Spleen (tissue), 11 donors: ENCODE measurements at regions not wholly inside any gene's neighbourhood (a gene's known extent, or its start where the extent isn't known, plus 50 kb on each side); places are given as distances from the start of the nearest gene placed in this dataset.

Source experiments
- DNase-seq: peaks from one replicate; pipeline ENCODE4 v3.0.0-alpha.2; 2020
- H3K27ac ChIP-seq, 8 donors: fragments of 200-600 bp; sonication (generic) in 7 of 8; 1 replicate in 4 of 8; 2 replicates in 4 of 8; pipeline versions ENCODE4 v1.5.0 to v1.8.0; 2016 to 2021; ENCODE audit warnings: inconsistent platforms in 4 of 8, mild to moderate bottlenecking in 4 of 8, moderate library complexity in 1 of 8
- H3K27me3 ChIP-seq, 7 donors: fragments of 200-600 bp; sonication (generic) in 6 of 7; replicated peaks in 1 of 7; 1 replicate in 4 of 7; 2 replicates in 3 of 7; pipeline versions ENCODE4 v1.5.0 to v1.8.0; 2016 to 2021; ENCODE audit warnings: inconsistent platforms in 3 of 7, mild to moderate bottlenecking in 1 of 7
- H3K36me3 ChIP-seq, 6 donors: fragments of 200-600 bp; sonication (generic) in 5 of 6; 1 replicate in 4 of 6; 2 replicates in 2 of 6; pipeline versions ENCODE4 v1.5.0 to v1.8.0; 2016 to 2021; ENCODE audit warnings: inconsistent platforms in 2 of 6
- H3K4me1 ChIP-seq, 6 donors: fragments of 200-600 bp; sonication (generic) in 5 of 6; 1 replicate in 3 of 6; 2 replicates in 3 of 6; pipeline versions ENCODE4 v1.5.0 to v1.8.0; 2016 to 2021; ENCODE audit warnings: inconsistent platforms in 3 of 6
- H3K4me3 ChIP-seq, 8 donors: fragments of 200-600 bp; sonication (generic) in 7 of 8; 1 replicate in 4 of 8; 2 replicates in 4 of 8; pipeline versions ENCODE4 v1.5.0 to v1.8.0; 2016 to 2021; ENCODE audit warnings: inconsistent platforms in 4 of 8, mild to moderate bottlenecking in 4 of 8, moderate library complexity in 2 of 8
- H3K9me3 ChIP-seq, 8 donors: fragments of 200-600 bp; sonication (generic) in 7 of 8; 1 replicate in 4 of 8; 2 replicates in 4 of 8; pipeline versions ENCODE4 v1.5.0 to v1.8.0; 2016 to 2021; ENCODE audit warnings: inconsistent platforms in 4 of 8
- POLR2A ChIP-seq, 3 donors: fragments of 450-650 bp; IDR thresholded peaks; one replicate each; pipeline ENCODE4 v1.5.1; 2017; ENCODE audit warnings: antibody characterized with exemption in 3 of 3, mild to moderate bottlenecking in 1 of 3
- POLR2AphosphoS5 ChIP-seq, 3 donors: sonication (generic); formaldehyde crosslinking; IDR thresholded peaks; one replicate each; pipeline ENCODE4 v1.5.1; 2017; ENCODE audit warnings: antibody characterized with exemption in 3 of 3
- WGBS, 5 donors: extraction: QIAGEN DNeasy Blood & Tissue Kit in 3 of 5; methylation state at CpG; one replicate each; pipeline versions ENCODE4 v1.1.5 to v1.1.7; 2013 to 2018; 5-methylcytosine and 5-hydroxymethylcytosine counted together
- intact Hi-C: fragments of 100-400 bp; cut with DNase I; formaldehyde crosslinking; loops from one replicate; pipeline ENCODE4 v1.15.0; 2023; ENCODE audit warnings: low total_unique reads
- TF ChIP-seq, protein P1 (sequence below), 11 experiments: fragments of 200-600 bp in 7 of 11; fragments of 450-650 bp in 4 of 11; sonication (generic) in 4 of 11; IDR thresholded peaks in 8 of 11; conservative IDR thresholded peaks in 3 of 11; 1 replicate in 7 of 11; 2 replicates in 4 of 11; pipeline versions ENCODE4 v1.4.0 to v1.8.0; 2016 to 2021; ENCODE audit warnings: antibody characterized with exemption in 11 of 11, inconsistent platforms in 4 of 11, mild to moderate bottlenecking in 1 of 11
- donor health status: healthy with polysubstance abuse.
- donor health status: DM: no; HTN: no; CAD: no; lungs with moderate emphysema.
- donor health status: DM: no; HTN: no; CAD: no.
- donor health status: Bipolar disorder and iron deficiency.
- donor health status: healthy.
- donor health status: DM: no; HTN: no; CAD: no.
- donor health status: DM: yes; HTN: yes; CAD: no.

DNA sequence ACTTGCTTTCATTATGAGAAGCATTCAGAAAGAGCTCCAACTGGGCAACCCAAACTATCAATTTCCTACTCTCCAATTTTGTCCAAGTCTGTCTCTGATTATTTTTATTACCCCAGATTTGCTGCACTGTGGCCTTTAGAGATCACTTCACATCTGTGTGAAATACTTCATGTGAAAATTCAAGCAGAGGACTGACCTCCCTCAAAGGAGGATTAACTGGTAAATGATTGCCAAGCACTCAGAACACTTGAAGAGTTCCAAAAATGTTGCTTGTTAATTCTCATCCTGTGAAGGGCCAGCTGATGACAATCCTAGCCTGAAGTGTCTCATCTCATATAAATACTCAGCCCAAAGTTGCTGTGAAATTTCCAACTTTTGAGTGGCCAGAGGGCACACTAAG, 182.8 kb upstream of the DGKB start:
- no peaks in the 10 kb centered on the region for H3K27me3 ChIP-seq
- peaks cover 0 to 4% (median 0%) of the 10 kb centered on the region in 8 donors for H3K9me3 ChIP-seq
- no peaks in the 10 kb centered on the region for H3K36me3 ChIP-seq
- no peak for TF ChIP-seq POLR2A (IDR thresholded peaks at IDR 0.05)
- no peak for TF ChIP-seq POLR2AphosphoS5 (IDR thresholded peaks at IDR 0.05)
- TF ChIP-seq, protein P1, sequence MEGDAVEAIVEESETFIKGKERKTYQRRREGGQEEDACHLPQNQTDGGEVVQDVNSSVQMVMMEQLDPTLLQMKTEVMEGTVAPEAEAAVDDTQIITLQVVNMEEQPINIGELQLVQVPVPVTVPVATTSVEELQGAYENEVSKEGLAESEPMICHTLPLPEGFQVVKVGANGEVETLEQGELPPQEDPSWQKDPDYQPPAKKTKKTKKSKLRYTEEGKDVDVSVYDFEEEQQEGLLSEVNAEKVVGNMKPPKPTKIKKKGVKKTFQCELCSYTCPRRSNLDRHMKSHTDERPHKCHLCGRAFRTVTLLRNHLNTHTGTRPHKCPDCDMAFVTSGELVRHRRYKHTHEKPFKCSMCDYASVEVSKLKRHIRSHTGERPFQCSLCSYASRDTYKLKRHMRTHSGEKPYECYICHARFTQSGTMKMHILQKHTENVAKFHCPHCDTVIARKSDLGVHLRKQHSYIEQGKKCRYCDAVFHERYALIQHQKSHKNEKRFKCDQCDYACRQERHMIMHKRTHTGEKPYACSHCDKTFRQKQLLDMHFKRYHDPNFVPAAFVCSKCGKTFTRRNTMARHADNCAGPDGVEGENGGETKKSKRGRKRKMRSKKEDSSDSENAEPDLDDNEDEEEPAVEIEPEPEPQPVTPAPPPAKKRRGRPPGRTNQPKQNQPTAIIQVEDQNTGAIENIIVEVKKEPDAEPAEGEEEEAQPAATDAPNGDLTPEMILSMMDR (IDR thresholded peaks at IDR 0.05 in 8 of 11, conservative IDR thresholded peaks at IDR 0.05 in 3 of 11), result no peak
- no peak for DNase-seq
- intact Hi-C loops, result no loop called here
- no peak overlapping the region for H3K27ac ChIP-seq
- no peaks in the 10 kb centered on the region for H3K4me1 ChIP-seq
- no peak overlapping the region for H3K4me3 ChIP-seq

DNA sequence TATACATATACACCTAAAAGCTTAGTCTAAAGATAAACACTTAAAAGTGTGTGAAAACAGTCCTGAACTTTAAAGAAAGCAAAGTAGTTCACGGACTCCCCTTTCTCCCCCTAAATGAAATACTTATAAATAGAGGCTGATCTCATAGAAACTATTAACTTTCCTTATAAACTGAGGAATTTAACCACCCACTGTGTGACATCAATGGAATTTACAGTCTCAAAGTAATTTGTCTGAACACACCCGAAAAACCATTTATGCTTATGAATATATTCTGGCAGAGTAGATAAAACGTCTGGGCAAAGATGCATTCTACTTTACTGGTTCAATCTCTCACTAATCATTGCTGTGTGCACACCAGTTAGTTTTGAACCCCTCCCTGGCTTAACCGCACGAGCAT, 181.8 kb upstream of the DGKB start:
- H3K36me3 ChIP-seq, result no peaks in the 10 kb centered on the region
- no peak overlapping the region for H3K27ac ChIP-seq
- no peak for TF ChIP-seq POLR2A (IDR thresholded peaks at IDR 0.05)
- TF ChIP-seq, protein P1 (IDR thresholded peaks at IDR 0.05 in 8 of 11, conservative IDR thresholded peaks at IDR 0.05 in 3 of 11), result no peak
- no peak for TF ChIP-seq POLR2AphosphoS5 (IDR thresholded peaks at IDR 0.05)
- WGBS, 5 donors, result 70 to 82% (median 76%) methylated on average over 5 of the region's 5 CpGs
- DNase-seq, result no peak
- intact Hi-C loops, result no loop called here
- no peaks in the 10 kb centered on the region for H3K4me1 ChIP-seq
- H3K9me3 ChIP-seq, result peaks cover 0 to 4% (median 0%) of the 10 kb centered on the region in 8 donors
- H3K27me3 ChIP-seq, result no peaks in the 10 kb centered on the region
- H3K4me3 ChIP-seq, result no peak overlapping the region

DNA sequence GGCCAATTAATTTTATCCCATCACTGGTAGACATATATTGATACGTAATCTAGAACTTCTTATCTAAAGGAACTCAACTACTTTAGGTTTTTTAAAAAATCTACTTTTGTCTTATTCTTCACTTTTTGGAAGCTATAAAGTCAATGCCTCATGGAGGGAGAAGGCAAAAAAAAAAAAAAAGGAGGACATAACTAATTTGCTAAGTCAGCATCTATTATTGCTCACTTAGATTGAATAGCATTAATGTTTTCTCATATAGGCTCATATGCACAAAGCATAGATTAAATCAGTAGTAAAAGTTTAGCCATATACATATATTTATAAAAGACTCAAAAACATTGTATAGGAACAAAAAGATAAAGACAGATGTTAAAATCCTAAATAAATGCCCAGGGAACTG, 179.3 kb upstream of the DGKB start:
- Histone ChIP-seq H3K4me3 (no peak overlapping the region), H3K27me3 (no peaks in the 10 kb centered on the region), H3K4me1 (no peaks in the 10 kb centered on the region), H3K9me3 (peaks cover 0 to 8% (median 0%) of the 10 kb centered on the region in 8 donors), H3K36me3 (no peaks in the 10 kb centered on the region), H3K27ac (no peak overlapping the region)
- intact Hi-C loops, result no loop called here
- no peak for DNase-seq
- 61 to 96% (median 93%) methylated on average over 1 of the region's 1 CpG for WGBS, 5 donors
- TF ChIP-seq POLR2A (IDR thresholded peaks at IDR 0.05) (no peak), POLR2AphosphoS5 (IDR thresholded peaks at IDR 0.05) (no peak)
- TF ChIP-seq, protein P1 (IDR thresholded peaks at IDR 0.05 in 8 of 11, conservative IDR thresholded peaks at IDR 0.05 in 3 of 11), result no peak

DNA sequence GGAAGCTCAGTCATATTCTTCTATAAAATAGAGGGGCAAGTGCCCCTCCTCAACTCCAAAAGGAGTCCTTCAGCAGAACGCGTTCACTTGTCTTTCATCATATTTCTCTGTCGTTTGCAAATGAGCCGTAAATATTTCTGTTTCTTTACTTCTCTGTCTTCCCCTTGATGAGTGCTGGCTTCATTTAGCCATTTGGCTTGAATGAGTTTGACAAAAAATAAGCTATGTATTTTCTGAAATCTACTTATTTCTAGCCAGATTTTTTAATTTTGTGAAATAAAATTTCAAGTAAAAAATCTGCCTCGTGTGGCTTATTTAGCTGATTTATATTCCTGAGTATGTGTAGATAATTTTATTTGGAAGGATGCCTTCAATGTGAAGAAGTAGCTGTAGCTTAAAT, 170.8 kb upstream of the DGKB start:
- H3K27me3 ChIP-seq, result no peaks in the 10 kb centered on the region
- intact Hi-C loops, result no loop called here
- no peak for DNase-seq
- no peak overlapping the region for H3K27ac ChIP-seq
- WGBS, 5 donors, result 79 to 90% (median 85%) methylated on average over 5 of the region's 5 CpGs
- TF ChIP-seq POLR2AphosphoS5 (IDR thresholded peaks at IDR 0.05) (no peak), POLR2A (IDR thresholded peaks at IDR 0.05) (no peak)
- TF ChIP-seq, protein P1 (IDR thresholded peaks at IDR 0.05 in 8 of 11, conservative IDR thresholded peaks at IDR 0.05 in 3 of 11), result no peak
- peaks cover 0 to 8% (median 0%) of the 10 kb centered on the region in 8 donors for H3K9me3 ChIP-seq
- H3K36me3 ChIP-seq, result no peaks in the 10 kb centered on the region
- H3K4me3 ChIP-seq, result no peak overlapping the region
- H3K4me1 ChIP-seq, result no peaks in the 10 kb centered on the region
